NCI-H82 treated with DMSO at 0.1 percent for 48 hours (cell line): ENCODE measurements at regions not wholly inside any gene's neighbourhood (a gene's known extent, or its start where the extent isn't known, plus 50 kb on each side); places are given as distances from the start of the nearest gene placed in this dataset.

ENCODE experiments used
- DNase-seq: peaks from one replicate; lab custom pipeline; 2025; ENCODE audit not compliant: unreplicated experiment; lab: John Stamatoyannopoulos, UW

DNA sequence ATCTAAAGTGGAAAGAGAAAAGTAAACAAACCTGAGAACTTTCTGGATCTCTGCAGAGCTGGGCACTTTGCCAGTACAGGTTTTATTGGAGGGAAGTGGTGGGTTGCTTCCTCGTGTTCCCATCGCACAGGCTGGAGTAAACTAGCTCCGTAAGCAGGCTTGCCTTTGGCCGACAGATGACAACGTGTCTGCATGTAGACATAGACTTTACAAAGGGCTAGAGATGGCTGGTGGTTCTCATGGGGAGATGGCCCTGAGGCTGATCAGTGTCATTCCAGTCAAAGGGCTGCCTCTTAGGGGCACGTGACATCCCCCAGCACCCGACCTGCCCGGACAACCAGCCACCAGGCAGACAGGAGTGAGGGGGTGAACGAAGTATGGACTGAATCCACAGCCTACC, 98.8 kb downstream of the YTHDF1 start:
- DNase-seq: no peak

DNA sequence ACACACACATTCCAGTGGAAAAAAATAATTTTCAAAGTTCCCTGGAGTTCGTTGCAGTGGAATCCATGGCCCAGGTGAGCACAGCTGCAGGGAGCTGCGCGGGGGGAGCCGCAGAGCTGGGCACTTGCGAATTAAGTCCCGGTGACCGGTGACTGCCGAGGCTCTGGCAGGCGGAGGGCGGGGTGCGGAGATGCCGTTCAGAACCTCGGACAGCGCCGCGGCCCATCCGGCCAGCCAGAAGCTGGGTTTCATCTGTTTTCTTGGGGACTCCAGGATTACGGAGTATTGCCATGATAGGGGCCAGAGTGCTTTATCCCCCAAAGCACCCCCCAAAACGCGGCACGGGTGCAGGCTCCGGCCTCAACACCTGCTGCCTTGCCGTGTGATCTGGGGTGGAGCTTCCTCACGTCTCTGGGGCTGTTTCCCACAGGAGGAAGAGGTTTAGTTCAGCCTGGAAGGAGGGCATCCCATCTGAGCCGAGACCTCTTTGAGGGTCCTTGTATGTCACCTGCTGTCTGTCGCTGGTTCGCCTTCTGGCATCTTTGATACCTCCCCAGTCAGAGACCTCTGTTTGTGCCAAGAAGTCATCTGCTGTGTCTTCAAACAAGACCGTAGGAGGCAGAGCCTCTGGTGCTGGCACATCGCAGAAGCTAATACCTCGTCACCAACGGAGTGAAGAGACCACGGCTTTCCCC, 99.4 kb downstream of the YTHDF1 start:
- no peak for DNase-seq

GRCh38 chr20:63115651-63116411, 100.1 kb downstream of the YTHDF1 start:
- no peak for DNase-seq

GRCh38 chr20:63114693-63115311, 101.1 kb downstream of the YTHDF1 start:
- no peak for DNase-seq

GRCh38 chr20:63114006-63114692, 101.8 kb downstream of the YTHDF1 start:
- DNase-seq: no peak

- DNase-seq: no peak
Measured at GRCh38 chr20:63112491-63113219, 103.3 kb downstream of the YTHDF1 start.

GRCh38 chr20:63108247-63108646, 101.5 kb upstream of the BHLHE23 start:
- DNase-seq: no peak

GRCh38 chr20:63107449-63108200, 100.9 kb upstream of the BHLHE23 start:
- DNase-seq: no peak

- no peak for DNase-seq
Measured at GRCh38 chr20:63106765-63107448, 100.1 kb upstream of the BHLHE23 start.

DNA sequence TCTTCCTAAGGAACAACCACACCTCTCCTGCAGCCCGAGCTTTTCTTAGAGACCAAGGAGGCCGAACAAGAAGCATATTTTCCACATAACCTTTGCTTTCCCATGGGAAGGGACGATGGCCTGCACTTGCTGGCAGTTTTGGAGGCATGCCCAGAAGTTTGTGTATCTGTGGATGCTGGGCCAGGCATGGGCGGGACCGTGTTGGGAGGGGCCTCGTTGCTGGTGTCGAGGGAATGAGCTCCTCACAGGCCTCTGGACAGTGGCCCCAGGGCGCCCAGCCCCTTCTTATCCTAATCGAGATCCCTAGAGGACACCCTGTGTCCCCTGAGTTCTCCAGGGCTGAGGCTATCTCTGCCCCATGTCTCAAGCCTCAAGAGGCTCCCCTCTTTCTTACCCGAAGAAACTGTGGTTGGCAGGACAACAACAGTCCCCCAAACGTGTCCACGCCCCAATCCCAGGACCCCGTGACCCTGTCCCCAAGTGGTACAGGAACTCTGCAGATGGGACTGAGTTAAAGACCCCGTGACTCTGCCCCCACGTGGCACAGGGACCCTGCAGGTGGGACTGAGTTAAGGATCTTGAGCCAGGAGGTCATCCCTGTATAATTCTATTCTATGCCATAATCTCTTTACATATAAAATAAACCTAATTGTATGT, 99.5 kb upstream of the BHLHE23 start:
- DNase-seq: no peak

DNA sequence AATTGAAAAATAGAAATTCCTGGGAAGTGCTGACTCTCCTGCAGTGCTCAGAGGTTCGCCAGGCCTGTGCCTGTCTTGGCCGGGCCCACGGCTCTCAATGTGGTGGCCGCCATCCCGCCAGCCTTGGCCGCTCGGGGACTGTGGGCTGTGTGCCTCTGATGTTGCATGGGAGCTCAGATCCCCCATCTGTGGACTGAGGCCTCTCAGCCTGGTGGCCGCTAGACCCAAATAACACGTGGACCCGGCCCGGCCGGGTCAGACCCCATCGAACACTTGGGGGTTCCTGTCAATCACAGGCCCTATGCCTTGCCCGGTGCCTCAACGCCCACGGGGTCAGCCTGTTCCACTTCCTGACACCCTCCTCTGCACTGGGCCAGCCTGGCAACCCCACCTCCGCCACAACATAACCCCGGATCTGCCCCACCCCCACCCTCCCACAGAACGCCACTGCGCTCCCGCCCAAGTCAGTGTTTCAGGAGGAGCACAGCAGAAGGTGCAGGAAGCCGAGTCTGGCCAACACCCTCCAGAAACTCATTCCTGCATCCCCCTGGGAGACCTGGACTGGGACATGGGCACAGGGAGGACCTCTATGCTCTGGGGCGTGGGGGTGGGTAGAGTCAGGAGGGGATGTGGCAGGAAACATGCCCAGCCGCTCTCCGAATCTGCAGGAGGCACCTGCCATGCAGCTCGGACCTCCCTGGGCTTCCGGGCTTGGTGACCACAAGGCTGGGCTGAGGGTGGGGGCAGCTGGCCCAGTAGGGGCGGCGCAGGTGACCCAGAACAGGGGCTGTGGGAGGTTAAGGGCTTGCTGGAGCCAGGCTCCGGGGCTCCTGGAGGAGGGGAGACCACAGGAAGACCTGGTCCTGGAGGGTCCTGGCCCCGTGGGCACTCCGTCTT, 98.7 kb upstream of the BHLHE23 start:
- no peak for DNase-seq

DNA sequence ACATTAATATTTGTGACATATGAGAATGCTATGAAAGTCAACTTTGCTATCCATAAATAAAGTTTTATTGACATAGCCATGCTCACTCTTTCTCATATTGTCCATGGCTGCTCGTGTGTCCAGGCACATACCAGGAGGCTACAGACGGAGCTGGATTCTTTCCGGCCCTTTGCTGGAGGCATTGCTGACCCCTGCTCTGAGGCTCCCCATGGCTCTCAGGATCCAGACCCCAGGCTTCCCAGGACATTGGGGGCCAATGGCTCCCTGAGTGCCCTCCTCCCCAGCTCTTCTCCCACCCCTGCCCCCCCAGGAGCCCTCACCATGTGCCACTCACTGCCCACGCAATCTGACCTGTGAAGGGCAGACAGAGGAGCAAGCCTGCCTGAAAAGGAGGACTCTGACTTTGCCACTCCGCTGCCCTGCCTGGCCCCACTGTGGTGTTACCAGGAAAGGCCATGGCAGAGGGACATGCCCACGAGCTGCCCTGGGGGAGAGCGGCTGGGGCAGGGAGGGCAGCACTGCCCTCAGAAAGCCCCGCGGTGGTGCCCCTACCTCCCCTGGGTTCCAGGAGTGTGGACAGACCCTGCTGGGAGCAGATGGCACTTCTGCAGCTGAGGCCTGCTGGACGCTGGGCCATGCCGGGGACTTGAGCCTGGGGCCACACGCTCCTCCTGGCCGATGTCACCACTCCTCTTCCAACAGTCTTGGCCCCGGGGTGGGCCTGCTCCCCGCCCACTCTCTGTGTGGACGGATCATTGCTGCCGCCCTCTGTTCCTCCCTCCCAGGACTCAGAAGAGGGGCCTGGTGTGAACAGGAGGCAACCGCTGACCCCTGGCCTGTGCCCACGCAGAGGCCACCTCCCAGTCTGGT, 97.8 kb upstream of the BHLHE23 start:
- no peak for DNase-seq

GRCh38 chr20:63103402-63104311, 96.9 kb upstream of the BHLHE23 start:
- no peak for DNase-seq

DNA sequence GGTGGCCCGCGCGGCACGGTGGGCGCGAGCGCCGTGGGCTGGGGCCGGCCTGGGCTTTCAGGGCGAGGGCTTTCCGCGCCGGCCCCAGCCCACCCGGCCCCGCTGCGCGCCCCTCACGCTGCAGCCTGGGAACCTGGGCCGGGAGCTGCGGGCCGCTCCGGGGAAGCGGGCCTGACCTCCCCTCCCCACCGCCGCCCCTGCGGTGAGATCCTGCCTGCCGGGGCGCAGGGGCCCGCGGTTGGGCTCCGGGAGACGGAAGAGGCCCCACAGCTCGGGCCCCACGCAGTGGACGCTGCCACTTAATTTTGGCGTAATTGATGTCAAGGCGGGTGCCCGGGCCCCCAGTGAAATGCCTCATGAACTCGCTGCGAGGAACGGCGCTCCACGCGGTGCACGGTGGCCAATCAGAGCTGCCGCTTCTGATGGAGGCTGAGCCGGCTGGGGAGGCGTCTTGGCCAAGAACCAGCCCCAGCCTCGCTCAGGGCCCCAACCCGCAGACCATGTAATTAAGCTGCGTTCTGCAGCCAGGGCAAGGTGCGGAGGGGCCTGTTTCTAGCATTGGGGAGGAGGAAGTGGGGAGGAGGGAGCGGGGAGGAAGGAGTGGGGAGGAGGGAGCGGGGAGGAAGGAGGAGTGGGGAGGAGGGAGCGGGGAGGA, 96.1 kb upstream of the BHLHE23 start:
- no peak for DNase-seq
